Activated T-helper 1 cell treated with anti-CD3 and anti-CD28 coated beads, Interleukin-12 subunit alpha, Interleukin-12 subunit beta, Interleukin-2, Interleukin-4 antibody, amounts not matched to agents 30 ng/mL and 10 ng/mL and 1 ng/mL, durations not matched to agents 14 hours and 24 hours and 36 hours (primary cell): ENCODE measurements at regions not wholly inside any gene's neighbourhood (a gene's known extent, or its start where the extent isn't known, plus 50 kb on each side); places are given as distances from the start of the nearest gene placed in this dataset.
"Not testable (repeated sequence)": the region's sequence is repeated elsewhere in the genome, so short reads cannot be mapped to it uniquely, and the experiment has no call there.

ENCODE experiments used
- DNase-seq: peaks from one replicate; pipeline ENCODE4 v3.0.0; 2021; ENCODE audit warnings: low spot score
- H3K27ac Mint-ChIP-seq: one replicate; pipeline ENCODE4 v1.8.0; 2021; ENCODE audit warnings: mild to moderate bottlenecking, mixed read lengths
- H3K27me3 Mint-ChIP-seq: one replicate; pipeline ENCODE4 v1.8.0; 2022; ENCODE audit warnings: mild to moderate bottlenecking, moderate library complexity, mixed read lengths; ENCODE audit not compliant: insufficient read depth
- H3K36me3 Mint-ChIP-seq: one replicate; pipeline ENCODE4 v1.8.0; 2021; ENCODE audit warnings: low read depth, mixed read lengths
- H3K4me1 Mint-ChIP-seq: one replicate; pipeline ENCODE4 v1.8.0; 2021; ENCODE audit warnings: low read depth, mixed read lengths
- H3K4me3 Mint-ChIP-seq: one replicate; pipeline ENCODE4 v1.8.0; 2021; ENCODE audit warnings: mild to moderate bottlenecking, moderate library complexity, mixed read lengths
- H3K9me3 Mint-ChIP-seq: one replicate; pipeline ENCODE4 v1.8.0; 2021; ENCODE audit warnings: mixed read lengths
- intact Hi-C: fragments of 100-400 bp; cut with micrococcal nuclease; formaldehyde crosslinking; loops from one replicate; pipeline ENCODE4 v1.15.1; 2024

GRCh38 chr2:123438675-123439074, 586.4 kb upstream of the CNTNAP5 start:
- DNase-seq: no peak
- Mint-ChIP-seq H3K9me3 (peaks cover 16% of the 10 kb centered on the region), H3K4me1 (no peaks in the 10 kb centered on the region), H3K4me3 (no peak overlapping the region), H3K36me3 (no peaks in the 10 kb centered on the region), H3K27ac (no peak overlapping the region), H3K27me3 (no peaks in the 10 kb centered on the region)
- intact Hi-C loops: no loop called here

- DNase-seq: no peak
- Mint-ChIP-seq H3K27me3 (no peaks in the 10 kb centered on the region), H3K36me3 (no peaks in the 10 kb centered on the region), H3K9me3 (no peaks in the 10 kb centered on the region), H3K4me1 (no peaks in the 10 kb centered on the region), H3K27ac (no peak overlapping the region), H3K4me3 (no peak overlapping the region)
- intact Hi-C loops: no loop called here
Measured at GRCh38 chr2:123448801-123449200, 576.3 kb upstream of the CNTNAP5 start.

- peaks cover 8% of the 10 kb centered on the region for H3K9me3 Mint-ChIP-seq
- no peak for DNase-seq
- no peak overlapping the region for H3K27ac Mint-ChIP-seq
- H3K36me3 Mint-ChIP-seq: no peaks in the 10 kb centered on the region
- no peak overlapping the region for H3K4me3 Mint-ChIP-seq
- intact Hi-C loops: no loop called here
- no peaks in the 10 kb centered on the region for H3K27me3 Mint-ChIP-seq
- no peaks in the 10 kb centered on the region for H3K4me1 Mint-ChIP-seq
Measured at GRCh38 chr2:123451542-123451941, 573.5 kb upstream of the CNTNAP5 start.

GRCh38 chr2:123453046-123453700, 571.9 kb upstream of the CNTNAP5 start:
- Mint-ChIP-seq H3K9me3 (peaks cover 8% of the 10 kb centered on the region), H3K4me1 (no peaks in the 10 kb centered on the region), H3K27ac (no peak overlapping the region), H3K36me3 (no peaks in the 10 kb centered on the region), H3K27me3 (no peaks in the 10 kb centered on the region), H3K4me3 (no peak overlapping the region)
- DNase-seq: no peak
- intact Hi-C loops: no loop called here

- DNase-seq: no peak
- Mint-ChIP-seq H3K4me1 (no peaks in the 10 kb centered on the region), H3K27me3 (no peaks in the 10 kb centered on the region), H3K27ac (no peak overlapping the region), H3K4me3 (no peak overlapping the region), H3K36me3 (no peaks in the 10 kb centered on the region), H3K9me3 (peaks cover 8% of the 10 kb centered on the region)
- intact Hi-C loops: no loop called here
Measured at GRCh38 chr2:123453772-123454171, 571.3 kb upstream of the CNTNAP5 start.

- DNase-seq, H3K4me3 Mint-ChIP-seq, H3K27me3 Mint-ChIP-seq, H3K36me3 Mint-ChIP-seq, H3K9me3 Mint-ChIP-seq, intact Hi-C loops, H3K4me1 Mint-ChIP-seq, H3K27ac Mint-ChIP-seq: not testable (repeated sequence)
Measured at GRCh38 chr2:123455234-123455633, 569.9 kb upstream of the CNTNAP5 start.

- DNase-seq: no peak
- H3K27me3 Mint-ChIP-seq: no peaks in the 10 kb centered on the region
- intact Hi-C loops: no loop called here
- peaks cover 8% of the 10 kb centered on the region for H3K9me3 Mint-ChIP-seq
- H3K4me3 Mint-ChIP-seq: no peak overlapping the region
- no peaks in the 10 kb centered on the region for H3K36me3 Mint-ChIP-seq
- H3K4me1 Mint-ChIP-seq: no peaks in the 10 kb centered on the region
- no peak overlapping the region for H3K27ac Mint-ChIP-seq
Measured at GRCh38 chr2:123456416-123456815, 568.7 kb upstream of the CNTNAP5 start.

GRCh38 chr2:123463886-123464285, 561.2 kb upstream of the CNTNAP5 start:
- Mint-ChIP-seq H3K4me1 (no peaks in the 10 kb centered on the region), H3K9me3 (no peaks in the 10 kb centered on the region), H3K36me3 (no peaks in the 10 kb centered on the region), H3K4me3 (no peak overlapping the region), H3K27ac (no peak overlapping the region), H3K27me3 (no peaks in the 10 kb centered on the region)
- intact Hi-C loops: no loop called here
- no peak for DNase-seq

- no peaks in the 10 kb centered on the region for H3K27me3 Mint-ChIP-seq
- no peak overlapping the region for H3K27ac Mint-ChIP-seq
- H3K4me3 Mint-ChIP-seq: no peak overlapping the region
- H3K36me3 Mint-ChIP-seq: no peaks in the 10 kb centered on the region
- H3K4me1 Mint-ChIP-seq: no peaks in the 10 kb centered on the region
- H3K9me3 Mint-ChIP-seq: peaks cover under 1% of the 10 kb centered on the region
- no peak for DNase-seq
- intact Hi-C loops: no loop called here
Measured at GRCh38 chr2:123468071-123468470, 557.0 kb upstream of the CNTNAP5 start.

- Mint-ChIP-seq H3K27me3 (no peaks in the 10 kb centered on the region), H3K9me3 (no peaks in the 10 kb centered on the region), H3K4me1 (no peaks in the 10 kb centered on the region), H3K36me3 (no peaks in the 10 kb centered on the region), H3K27ac (no peak overlapping the region), H3K4me3 (no peak overlapping the region)
- intact Hi-C loops: no loop called here
- no peak for DNase-seq
Measured at GRCh38 chr2:123481406-123481805, 543.7 kb upstream of the CNTNAP5 start.

- H3K27ac Mint-ChIP-seq: no peak overlapping the region
- no peaks in the 10 kb centered on the region for H3K4me1 Mint-ChIP-seq
- H3K9me3 Mint-ChIP-seq: no peaks in the 10 kb centered on the region
- no peak overlapping the region for H3K4me3 Mint-ChIP-seq
- intact Hi-C loops: no loop called here
- H3K27me3 Mint-ChIP-seq: no peaks in the 10 kb centered on the region
- no peaks in the 10 kb centered on the region for H3K36me3 Mint-ChIP-seq
- no peak for DNase-seq
Measured at GRCh38 chr2:123485056-123485455, 540.0 kb upstream of the CNTNAP5 start.

GRCh38 chr2:123493687-123494086, 531.4 kb upstream of the CNTNAP5 start:
- Mint-ChIP-seq H3K4me1 (no peaks in the 10 kb centered on the region), H3K9me3 (peaks cover 19% of the 10 kb centered on the region), H3K27ac (no peak overlapping the region), H3K36me3 (no peaks in the 10 kb centered on the region), H3K4me3 (no peak overlapping the region), H3K27me3 (no peaks in the 10 kb centered on the region)
- DNase-seq: no peak
- intact Hi-C loops: no loop called here

GRCh38 chr2:123495241-123495640, 529.8 kb upstream of the CNTNAP5 start:
- no peak for DNase-seq
- Mint-ChIP-seq H3K9me3 (peaks cover 19% of the 10 kb centered on the region), H3K27ac (no peak overlapping the region)

GRCh38 chr2:123500346-123500745, 524.7 kb upstream of the CNTNAP5 start:
- no peaks in the 10 kb centered on the region for H3K36me3 Mint-ChIP-seq
- intact Hi-C loops: no loop called here
- DNase-seq: no peak
- H3K4me1 Mint-ChIP-seq: no peaks in the 10 kb centered on the region
- H3K27me3 Mint-ChIP-seq: no peaks in the 10 kb centered on the region
- H3K4me3 Mint-ChIP-seq: no peak overlapping the region
- no peak overlapping the region for H3K27ac Mint-ChIP-seq
- peaks cover 5% of the 10 kb centered on the region for H3K9me3 Mint-ChIP-seq

More at GRCh38 chr2:123495241-123495640, 529.8 kb upstream of the CNTNAP5 start:
- intact Hi-C loops: no loop called here
- no peaks in the 10 kb centered on the region for H3K4me1 Mint-ChIP-seq
- no peak overlapping the region for H3K4me3 Mint-ChIP-seq
- no peaks in the 10 kb centered on the region for H3K27me3 Mint-ChIP-seq
- H3K36me3 Mint-ChIP-seq: no peaks in the 10 kb centered on the region
